Breast epithelium (tissue), 3 donors: ENCODE measurements at regions not wholly inside any gene's neighbourhood (a gene's known extent, or its start where the extent isn't known, plus 50 kb on each side); places are given as distances from the start of the nearest gene placed in this dataset.

ENCODE experiments used
- POLR2AphosphoS5 ChIP-seq, 3 donors: sonication (generic); formaldehyde crosslinking; IDR thresholded peaks; one replicate each; pipeline ENCODE4 v1.6.1; 2017; ENCODE audit warnings: antibody characterized with exemption in 3 of 3
- TF ChIP-seq, protein P1 (sequence below), 3 donors: fragments of 450-650 bp; IDR thresholded peaks; one replicate each; pipeline ENCODE4 v1.5.1; 2016 to 2017; ENCODE audit warnings: antibody characterized with exemption in 3 of 3, mild to moderate bottlenecking in 3 of 3, moderate library complexity in 3 of 3

DNA sequence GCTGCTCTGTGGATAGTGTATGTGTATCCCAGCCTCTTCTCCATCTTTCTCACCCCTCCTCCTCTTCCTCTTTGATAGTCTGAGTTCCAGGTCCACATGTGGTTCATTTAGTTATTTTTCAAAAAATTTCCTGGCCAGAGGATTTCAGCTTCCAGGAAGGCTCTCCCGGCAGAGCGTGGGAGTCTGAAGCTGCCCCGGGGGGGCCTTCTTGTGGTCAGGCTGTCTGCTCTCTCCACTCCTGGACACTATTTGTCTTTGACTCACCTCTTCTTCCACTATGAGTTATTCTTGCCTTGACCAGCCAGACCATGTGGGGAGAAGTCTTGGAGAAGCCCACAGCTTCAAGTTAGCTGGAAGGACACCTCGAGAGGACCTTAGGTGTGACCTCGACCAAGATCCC lies 258.8 kb downstream of the CDC5L start:
- TF ChIP-seq, protein P1, sequence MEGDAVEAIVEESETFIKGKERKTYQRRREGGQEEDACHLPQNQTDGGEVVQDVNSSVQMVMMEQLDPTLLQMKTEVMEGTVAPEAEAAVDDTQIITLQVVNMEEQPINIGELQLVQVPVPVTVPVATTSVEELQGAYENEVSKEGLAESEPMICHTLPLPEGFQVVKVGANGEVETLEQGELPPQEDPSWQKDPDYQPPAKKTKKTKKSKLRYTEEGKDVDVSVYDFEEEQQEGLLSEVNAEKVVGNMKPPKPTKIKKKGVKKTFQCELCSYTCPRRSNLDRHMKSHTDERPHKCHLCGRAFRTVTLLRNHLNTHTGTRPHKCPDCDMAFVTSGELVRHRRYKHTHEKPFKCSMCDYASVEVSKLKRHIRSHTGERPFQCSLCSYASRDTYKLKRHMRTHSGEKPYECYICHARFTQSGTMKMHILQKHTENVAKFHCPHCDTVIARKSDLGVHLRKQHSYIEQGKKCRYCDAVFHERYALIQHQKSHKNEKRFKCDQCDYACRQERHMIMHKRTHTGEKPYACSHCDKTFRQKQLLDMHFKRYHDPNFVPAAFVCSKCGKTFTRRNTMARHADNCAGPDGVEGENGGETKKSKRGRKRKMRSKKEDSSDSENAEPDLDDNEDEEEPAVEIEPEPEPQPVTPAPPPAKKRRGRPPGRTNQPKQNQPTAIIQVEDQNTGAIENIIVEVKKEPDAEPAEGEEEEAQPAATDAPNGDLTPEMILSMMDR (IDR thresholded peaks at IDR 0.05): no peak
- TF ChIP-seq POLR2AphosphoS5 (IDR thresholded peaks at IDR 0.05): no peak
